C4-2B (cell line): ENCODE measurements at regions not wholly inside any gene's neighbourhood (a gene's known extent, or its start where the extent isn't known, plus 50 kb on each side); places are given as distances from the start of the nearest gene placed in this dataset.

ENCODE experiments used
- CTCF ChIP-seq: fragments of 450-650 bp; conservative IDR thresholded peaks from 2 replicates; pipeline ENCODE4 v1.5.1; 2017; ENCODE audit warnings: mild to moderate bottlenecking
- ZFX ChIP-seq: fragments of 450-650 bp; IDR thresholded peaks from 2 replicates; pipeline ENCODE4 v1.6.1; 2017

- TF ChIP-seq CTCF (no peak), ZFX (no peak)
Measured at GRCh38 chr2:123438251-123438650, 586.8 kb upstream of the CNTNAP5 start.
